Endothelial cell (in vitro differentiated cells): ENCODE measurements at regions not wholly inside any gene's neighbourhood (a gene's known extent, or its start where the extent isn't known, plus 50 kb on each side); places are given as distances from the start of the nearest gene placed in this dataset.
A peak's percentile ranks its signal among the peaks of the same experiment; 100 is the strongest.
"Not testable (repeated sequence)": the region's sequence is repeated elsewhere in the genome, so short reads cannot be mapped to it uniquely, and the experiment has no call there.

Source experiments
- DNase-seq: peaks from one replicate; pipeline ENCODE4 v3.0.0; 2021; ENCODE audit warnings: low spot score
- H3K27ac Mint-ChIP-seq: one replicate; pipeline ENCODE4 v1.8.0; 2021; ENCODE audit warnings: mixed read lengths, inconsistent platforms; ENCODE audit not compliant: unreplicated experiment
- H3K27me3 Mint-ChIP-seq: one replicate; pipeline ENCODE4 v1.8.0; 2021; ENCODE audit warnings: mild to moderate bottlenecking, moderate library complexity, mixed read lengths, inconsistent platforms; ENCODE audit not compliant: unreplicated experiment
- H3K36me3 Mint-ChIP-seq: one replicate; pipeline ENCODE4 v1.8.0; 2021; ENCODE audit warnings: mild to moderate bottlenecking, low read depth, mixed read lengths, inconsistent platforms; ENCODE audit not compliant: unreplicated experiment
- H3K4me1 Mint-ChIP-seq: one replicate; pipeline ENCODE4 v1.8.0; 2021; ENCODE audit warnings: mild to moderate bottlenecking, mixed read lengths, inconsistent platforms; ENCODE audit not compliant: unreplicated experiment
- H3K4me3 Mint-ChIP-seq: one replicate; pipeline ENCODE4 v1.8.0; 2021; ENCODE audit warnings: mild to moderate bottlenecking, mixed read lengths, inconsistent platforms; ENCODE audit not compliant: unreplicated experiment
- H3K9me3 Mint-ChIP-seq: one replicate; pipeline ENCODE4 v1.8.0; 2021; ENCODE audit warnings: mixed read lengths, inconsistent platforms; ENCODE audit not compliant: unreplicated experiment
- CTCF ChIP-seq: fragments of 200-600 bp; sonication (generic); IDR thresholded peaks from one replicate; pipeline ENCODE4 v1.5.0; 2021; ENCODE audit warnings: antibody characterized with exemption; ENCODE audit not compliant: unreplicated experiment

- peaks cover 2% of the 10 kb centered on the region for H3K27me3 Mint-ChIP-seq
- no peak overlapping the region for H3K27ac Mint-ChIP-seq
- H3K4me3 Mint-ChIP-seq = no peak overlapping the region
- DNase-seq = no peak
- no peak for TF ChIP-seq CTCF
- H3K9me3 Mint-ChIP-seq = no peaks in the 10 kb centered on the region
- no peaks in the 10 kb centered on the region for H3K36me3 Mint-ChIP-seq
- H3K4me1 Mint-ChIP-seq = no peaks in the 10 kb centered on the region
Observed at GRCh38 chr13:61275251-61275650, 140.4 kb downstream of the PCDH20 start.

GRCh38 chr13:61266896-61267295, 148.8 kb downstream of the PCDH20 start:
- H3K9me3 Mint-ChIP-seq, H3K36me3 Mint-ChIP-seq: not testable (repeated sequence)

GRCh38 chr13:61261746-61262472, 153.7 kb downstream of the PCDH20 start:
- H3K27me3 Mint-ChIP-seq = no peaks in the 10 kb centered on the region
- no peak for TF ChIP-seq CTCF
- H3K4me1 Mint-ChIP-seq = no peaks in the 10 kb centered on the region
- DNase-seq = no peak
- H3K9me3 Mint-ChIP-seq = no peaks in the 10 kb centered on the region
- no peaks in the 10 kb centered on the region for H3K36me3 Mint-ChIP-seq
- no peak overlapping the region for H3K27ac Mint-ChIP-seq
- no peak overlapping the region for H3K4me3 Mint-ChIP-seq

More at GRCh38 chr13:61266896-61267295, 148.8 kb downstream of the PCDH20 start:
- H3K4me1 Mint-ChIP-seq, H3K27ac Mint-ChIP-seq, DNase-seq, H3K4me3 Mint-ChIP-seq, H3K27me3 Mint-ChIP-seq: not testable (repeated sequence)

- DNase-seq = no peak
- Mint-ChIP-seq H3K4me3 (no peak overlapping the region), H3K4me1 (no peaks in the 10 kb centered on the region), H3K27ac (no peak overlapping the region), H3K9me3 (no peaks in the 10 kb centered on the region), H3K27me3 (no peaks in the 10 kb centered on the region), H3K36me3 (no peaks in the 10 kb centered on the region)
- TF ChIP-seq CTCF = no peak
Observed at GRCh38 chr13:61258185-61258584, 157.5 kb downstream of the PCDH20 start.

GRCh38 chr13:61255040-61255796, 160.4 kb downstream of the PCDH20 start:
- Mint-ChIP-seq H3K4me3 (no peak overlapping the region), H3K36me3 (no peaks in the 10 kb centered on the region), H3K27ac (no peak overlapping the region), H3K27me3 (no peaks in the 10 kb centered on the region), H3K9me3 (no peaks in the 10 kb centered on the region), H3K4me1 (no peaks in the 10 kb centered on the region)
- peak; percentile 41 for DNase-seq
- TF ChIP-seq CTCF = peak; percentile 55
